NCI-H748 (cell line): ENCODE measurements at regions not wholly inside any gene's neighbourhood (a gene's known extent, or its start where the extent isn't known, plus 50 kb on each side); places are given as distances from the start of the nearest gene placed in this dataset.
A peak's percentile ranks its signal among the peaks of the same experiment; 100 is the strongest.
"Not testable (repeated sequence)": the region's sequence is repeated elsewhere in the genome, so short reads cannot be mapped to it uniquely, and the experiment has no call there.

Experiments
- DNase-seq: peaks from one replicate; lab custom pipeline; 2025; ENCODE audit not compliant: unreplicated experiment; lab: John Stamatoyannopoulos, UW

- no peak for DNase-seq
These were observed 430.0 kb upstream of the SOX5 start for GRCh38 chr12:24379433-24379832.

- DNase-seq: peak; percentile 73
These were observed 429.3 kb upstream of the SOX5 start for GRCh38 chr12:24378548-24379407.

- no peak for DNase-seq
These were observed 425.0 kb upstream of the SOX5 start for GRCh38 chr12:24374452-24374851.

GRCh38 chr12:24373004-24373403 lies 423.5 kb upstream of the SOX5 start:
- no peak for DNase-seq

- DNase-seq: no peak
These were observed 417.0 kb upstream of the SOX5 start for GRCh38 chr12:24366514-24366913.

GRCh38 chr12:24364921-24365320 lies 415.5 kb upstream of the SOX5 start:
- no peak for DNase-seq

- peak; percentile 77 for DNase-seq
These were observed 413.8 kb upstream of the SOX5 start for GRCh38 chr12:24363177-24363754.

- peak; percentile 19 for DNase-seq
These were observed 412.6 kb upstream of the SOX5 start for GRCh38 chr12:24361877-24362580.

- DNase-seq: peak; percentile 35
These were observed 411.4 kb upstream of the SOX5 start for GRCh38 chr12:24360907-24361306.

GRCh38 chr12:24360461-24360860 lies 411.0 kb upstream of the SOX5 start:
- no peak for DNase-seq

GRCh38 chr12:24360057-24360456 lies 410.6 kb upstream of the SOX5 start:
- DNase-seq: peak; percentile 40

GRCh38 chr12:24359418-24359817 lies 409.9 kb upstream of the SOX5 start:
- no peak for DNase-seq

GRCh38 chr12:24356240-24356804 lies 406.9 kb upstream of the SOX5 start:
- DNase-seq: no peak

- no peak for DNase-seq
These were observed 402.9 kb upstream of the SOX5 start for GRCh38 chr12:24352363-24352762.

GRCh38 chr12:24349051-24349799 lies 399.8 kb upstream of the SOX5 start:
- DNase-seq: no peak

GRCh38 chr12:24348180-24348579 lies 398.7 kb upstream of the SOX5 start:
- not testable (repeated sequence) for DNase-seq

- DNase-seq: no peak
These were observed 378.8 kb upstream of the SOX5 start for GRCh38 chr12:24328261-24328660.

- no peak for DNase-seq
These were observed 375.9 kb upstream of the SOX5 start for GRCh38 chr12:24325331-24325730.

- DNase-seq: no peak
These were observed 358.4 kb upstream of the SOX5 start for GRCh38 chr12:24307716-24308335.

- DNase-seq: no peak
These were observed 357.7 kb upstream of the SOX5 start for GRCh38 chr12:24307153-24307552.
